ENCODE measurements at regions not wholly inside any gene's neighbourhood (a gene's known extent, or its start where the extent isn't known, plus 50 kb on each side); places are given as distances from the start of the nearest gene placed in this dataset.
A peak's percentile ranks its signal among the peaks of the same experiment; 100 is the strongest.

- no peaks in the 10 kb centered on the region for H3K36me3 ChIP-seq
- TF ChIP-seq POLR2AphosphoS5 (IDR thresholded peaks at IDR 0.05): peak; percentile 19
- TF ChIP-seq CTCF (IDR thresholded peaks at IDR 0.05): no peak
- H3K4me1 ChIP-seq: peaks cover 0 to 33% (median 0%) of the 10 kb centered on the region in 3 donors
- no peak overlapping the region for H3K4me3 ChIP-seq
- peaks cover 0 to 4% (median 0%) of the 10 kb centered on the region in 3 donors for H3K9me3 ChIP-seq
- no peak overlapping the region for H3K27ac ChIP-seq
- H3K27me3 ChIP-seq: no peaks in the 10 kb centered on the region
- ATAC-seq: no peak
- 40 to 57% methylated on average over 2 to 3 of the region's 3 CpGs for WGBS, 2 donors (ENCODE audit: low coverage in 1 of 2)
Measured at GRCh38 chr9:90025816-90026215, 421.0 kb downstream of the GADD45G start.

- Histone ChIP-seq H3K9me3 (peaks cover 0 to 2% (median 0%) of the 10 kb centered on the region in 3 donors), H3K4me1 (peaks cover 0 to 18% (median 0%) of the 10 kb centered on the region in 3 donors), H3K27me3 (no peaks in the 10 kb centered on the region), H3K36me3 (no peaks in the 10 kb centered on the region), H3K27ac (no peak overlapping the region), H3K4me3 (no peak overlapping the region)
- TF ChIP-seq POLR2A (IDR thresholded peaks at IDR 0.05) (no peak), POLR2AphosphoS5 (IDR thresholded peaks at IDR 0.05) (no peak), EP300 (IDR thresholded peaks at IDR 0.05) (no peak), CTCF (IDR thresholded peaks at IDR 0.05) (no peak)
- WGBS, 2 donors (ENCODE audit: low coverage in 1 of 2): 80 to 100% methylated on average over 1 of the region's 1 CpG
- no peak for ATAC-seq
Measured at GRCh38 chr9:90027296-90027790, 422.5 kb downstream of the GADD45G start.

- WGBS, 2 donors (ENCODE audit: low coverage in 1 of 2): 40 to 60% methylated on average over 1 of the region's 1 CpG
- TF ChIP-seq EP300 (IDR thresholded peaks at IDR 0.05) (no peak), POLR2AphosphoS5 (IDR thresholded peaks at IDR 0.05) (no peak), CTCF (IDR thresholded peaks at IDR 0.05) (no peak), POLR2A (IDR thresholded peaks at IDR 0.05) (no peak)
- H3K36me3 ChIP-seq: no peaks in the 10 kb centered on the region
- no peaks in the 10 kb centered on the region for H3K27me3 ChIP-seq
- H3K4me3 ChIP-seq: no peak overlapping the region
- no peak overlapping the region for H3K27ac ChIP-seq
- H3K4me1 ChIP-seq: peaks cover 0 to 6% (median 0%) of the 10 kb centered on the region in 3 donors
- ATAC-seq: no peak
- H3K9me3 ChIP-seq: no peaks in the 10 kb centered on the region
Measured at GRCh38 chr9:90029386-90029785, 424.6 kb downstream of the GADD45G start.

- H3K27ac ChIP-seq: no peak overlapping the region
- TF ChIP-seq EP300 (IDR thresholded peaks at IDR 0.05): no peak
- no peak for TF ChIP-seq CTCF (IDR thresholded peaks at IDR 0.05)
- TF ChIP-seq POLR2AphosphoS5 (IDR thresholded peaks at IDR 0.05): no peak
- TF ChIP-seq POLR2A (IDR thresholded peaks at IDR 0.05): no peak
- H3K4me1 ChIP-seq: peaks cover 0 to 6% (median 0%) of the 10 kb centered on the region in 3 donors
- no peaks in the 10 kb centered on the region for H3K9me3 ChIP-seq
- WGBS, 2 donors (ENCODE audit: low coverage in 1 of 2): 86 to 100% methylated on average over 2 to 5 of the region's 5 CpGs
- H3K27me3 ChIP-seq: no peaks in the 10 kb centered on the region
- no peaks in the 10 kb centered on the region for H3K36me3 ChIP-seq
- H3K4me3 ChIP-seq: no peak overlapping the region
- no peak for ATAC-seq
Measured at GRCh38 chr9:90029996-90030395, 425.2 kb downstream of the GADD45G start.

GRCh38 chr9:90032296-90033027 lies 427.6 kb downstream of the GADD45G start:
- H3K27ac ChIP-seq: no peak overlapping the region
- no peak overlapping the region for H3K4me3 ChIP-seq
- no peaks in the 10 kb centered on the region for H3K27me3 ChIP-seq
- H3K9me3 ChIP-seq: no peaks in the 10 kb centered on the region
- H3K4me1 ChIP-seq: no peaks in the 10 kb centered on the region
- no peak for ATAC-seq
- no peaks in the 10 kb centered on the region for H3K36me3 ChIP-seq
- WGBS, 2 donors (ENCODE audit: low coverage in 1 of 2): 46% methylated on average over 3 to 5 of the region's 9 CpGs
- TF ChIP-seq POLR2A (IDR thresholded peaks at IDR 0.05) (no peak), CTCF (IDR thresholded peaks at IDR 0.05) (no peak), POLR2AphosphoS5 (IDR thresholded peaks at IDR 0.05) (no peak), EP300 (IDR thresholded peaks at IDR 0.05) (no peak)

All from gastroesophageal sphincter (tissue), 4 donors.